KMS-11 (cell line): ENCODE measurements at regions not wholly inside any gene's neighbourhood (a gene's known extent, or its start where the extent isn't known, plus 50 kb on each side); places are given as distances from the start of the nearest gene placed in this dataset.
A peak's percentile ranks its signal among the peaks of the same experiment; 100 is the strongest.

ENCODE experiments used
- H2AFZ ChIP-seq: fragments of 200-600 bp; sonication (generic); 2 replicates; pipeline ENCODE4 v1.6.1; 2016; ENCODE audit warnings: antibody characterized with exemption, mixed run types, low read depth
- H3K27ac ChIP-seq: fragments of 200-600 bp; sonication (generic); 2 replicates; pipeline ENCODE4 v1.6.1; 2016; ENCODE audit warnings: mild to moderate bottlenecking, mixed run types
- H3K27me3 ChIP-seq: fragments of 200-600 bp; sonication (generic); 2 replicates; pipeline ENCODE4 v1.6.1; 2017; ENCODE audit warnings: mild to moderate bottlenecking, low read depth, mixed run types, moderate library complexity; ENCODE audit not compliant: insufficient read depth
- H3K36me3 ChIP-seq: fragments of 200-600 bp; sonication (generic); 2 replicates; pipeline ENCODE4 v1.6.1; 2017; ENCODE audit warnings: mild to moderate bottlenecking, mixed run types; ENCODE audit not compliant: insufficient read depth
- H3K4me1 ChIP-seq: fragments of 200-600 bp; sonication (generic); 2 replicates; pipeline ENCODE4 v1.6.1; 2016; ENCODE audit warnings: mild to moderate bottlenecking, low read depth, mixed run types; ENCODE audit not compliant: poor library complexity, severe bottlenecking
- H3K4me2 ChIP-seq: fragments of 200-600 bp; sonication (generic); 2 replicates; pipeline ENCODE4 v1.7.0; 2016; ENCODE audit warnings: mild to moderate bottlenecking, mixed run types
- H3K4me3 ChIP-seq: fragments of 200-600 bp; sonication (generic); IDR thresholded peaks from 2 replicates; pipeline ENCODE4 v1.6.1; 2017; ENCODE audit warnings: low read depth, low read length, mixed read lengths; ENCODE audit not compliant: insufficient read depth
- H3K79me2 ChIP-seq: fragments of 200-600 bp; sonication (generic); 2 replicates; pipeline ENCODE4 v1.6.1; 2016; ENCODE audit warnings: low read depth, mixed run types; ENCODE audit not compliant: insufficient read depth
- H3K9ac ChIP-seq: fragments of 200-600 bp; sonication (generic); 2 replicates; pipeline ENCODE4 v1.6.1; 2016; ENCODE audit warnings: mild to moderate bottlenecking, mixed run types
- H4K20me1 ChIP-seq: fragments of 200-600 bp; sonication (generic); 2 replicates; pipeline ENCODE4 v1.6.1; 2016; ENCODE audit warnings: mild to moderate bottlenecking, mixed run types; ENCODE audit not compliant: insufficient read depth
- CTCF ChIP-seq: fragments of 200-600 bp; sonication (generic); conservative IDR thresholded peaks from 2 replicates; pipeline ENCODE4 v1.6.1; 2017; ENCODE audit warnings: low read depth, mild to moderate bottlenecking, antibody characterized with exemption, low read length, moderate library complexity, mixed read lengths

DNA sequence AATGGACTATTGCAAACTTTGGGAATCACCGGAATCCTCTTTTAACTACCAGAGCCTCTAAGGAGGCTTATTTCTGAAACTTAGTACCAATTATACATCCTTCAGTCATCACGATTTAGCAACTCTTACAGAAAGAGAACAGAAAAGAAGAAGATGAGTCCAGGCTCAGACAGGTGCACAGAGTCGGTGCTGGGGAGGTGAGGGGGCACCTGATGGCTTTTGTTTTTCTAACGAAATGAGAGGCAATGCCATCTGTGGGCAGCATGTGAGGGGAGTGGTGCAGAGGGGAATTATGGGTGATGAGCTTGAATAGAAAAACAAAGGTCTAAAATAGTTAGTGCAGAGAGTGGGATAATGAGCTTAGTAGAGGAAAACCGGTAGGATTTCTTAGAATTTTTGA is 522.6 kb downstream of the CMPK2 start:
- Histone ChIP-seq H3K9ac (no peak overlapping the region), H3K4me3 (no peak overlapping the region), H3K4me1 (peaks cover 4% of the 10 kb centered on the region), H4K20me1 (no peaks in the 10 kb centered on the region), H3K4me2 (no peak overlapping the region), H3K36me3 (no peaks in the 10 kb centered on the region), H3K27ac (no peak overlapping the region), H3K27me3 (no peaks in the 10 kb centered on the region), H3K79me2 (no peaks in the 10 kb centered on the region), H2AFZ (no peak overlapping the region)
- TF ChIP-seq CTCF: no peak

DNA sequence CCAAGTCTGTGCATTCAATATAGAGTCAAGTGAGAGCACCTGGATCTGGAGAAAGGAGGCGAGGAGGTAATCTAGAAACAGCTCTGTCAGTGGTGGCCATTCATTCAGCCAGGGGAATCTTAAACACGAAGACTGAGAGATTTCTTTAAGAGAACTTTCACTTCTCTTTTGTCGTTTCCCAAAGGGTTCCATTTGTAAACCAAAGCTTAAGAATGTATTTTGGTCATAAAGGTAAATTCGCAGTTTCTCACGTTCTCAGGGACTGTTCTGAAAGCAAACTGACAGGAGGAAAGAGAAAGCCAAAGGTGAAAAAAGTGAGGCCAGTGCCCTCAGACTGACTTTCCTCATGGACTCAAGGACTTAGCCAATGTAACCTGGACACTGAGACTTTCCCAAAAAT is 513.5 kb downstream of the CMPK2 start:
- no peak overlapping the region for H3K9ac ChIP-seq
- H3K4me3 ChIP-seq: no peak overlapping the region
- TF ChIP-seq CTCF: no peak
- no peak overlapping the region for H2AFZ ChIP-seq
- no peak overlapping the region for H3K27ac ChIP-seq
- H3K79me2 ChIP-seq: no peaks in the 10 kb centered on the region
- no peaks in the 10 kb centered on the region for H4K20me1 ChIP-seq
- H3K36me3 ChIP-seq: no peaks in the 10 kb centered on the region
- H3K27me3 ChIP-seq: no peaks in the 10 kb centered on the region
- no peak overlapping the region for H3K4me2 ChIP-seq
- H3K4me1 ChIP-seq: no peaks in the 10 kb centered on the region

DNA sequence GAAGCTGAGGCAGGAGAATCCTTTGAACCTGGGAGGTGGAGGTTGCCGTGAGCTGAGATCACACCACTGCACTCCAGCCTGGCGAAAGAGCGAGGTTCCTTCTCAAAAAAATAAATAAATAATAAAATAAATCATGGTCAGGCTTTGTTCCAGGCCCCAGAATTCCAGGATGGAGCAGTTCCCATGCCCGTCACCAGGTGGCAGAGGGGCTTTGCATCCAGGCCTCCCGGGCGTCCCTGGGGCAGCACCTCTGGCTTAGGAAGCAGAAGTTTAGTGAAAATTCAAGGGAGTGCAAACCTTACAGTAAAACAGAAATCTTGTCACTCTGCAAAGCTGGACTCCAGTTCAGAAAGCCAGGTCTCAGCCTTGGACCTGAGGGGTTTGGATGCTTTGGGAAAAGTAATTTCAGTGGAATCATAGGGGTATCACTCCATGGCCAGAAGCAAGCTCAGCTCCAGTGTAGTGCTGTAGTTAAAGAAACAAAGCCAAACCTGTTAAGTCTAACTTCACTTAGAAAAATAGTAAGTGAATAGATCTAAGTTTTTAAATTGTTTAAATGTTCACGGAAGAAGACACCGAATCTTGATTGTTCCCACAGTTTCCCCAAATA is 512.7 kb downstream of the CMPK2 start:
- H4K20me1 ChIP-seq: no peaks in the 10 kb centered on the region
- H3K9ac ChIP-seq: no peak overlapping the region
- no peaks in the 10 kb centered on the region for H3K27me3 ChIP-seq
- H3K4me1 ChIP-seq: no peaks in the 10 kb centered on the region
- no peak overlapping the region for H2AFZ ChIP-seq
- H3K4me3 ChIP-seq: no peak overlapping the region
- no peak overlapping the region for H3K27ac ChIP-seq
- 0 out of 2 replicates have a peak, but pooled peaks have one; percentile 22 for TF ChIP-seq CTCF
- H3K36me3 ChIP-seq: no peaks in the 10 kb centered on the region
- no peaks in the 10 kb centered on the region for H3K79me2 ChIP-seq
- H3K4me2 ChIP-seq: no peak overlapping the region

GRCh38 chr2:6353669-6354068 is 512.0 kb downstream of the CMPK2 start:
- H3K79me2 ChIP-seq: no peaks in the 10 kb centered on the region
- no peak overlapping the region for H3K4me2 ChIP-seq
- H3K9ac ChIP-seq: no peak overlapping the region
- no peak for TF ChIP-seq CTCF
- H3K27me3 ChIP-seq: no peaks in the 10 kb centered on the region
- no peaks in the 10 kb centered on the region for H4K20me1 ChIP-seq
- no peak overlapping the region for H2AFZ ChIP-seq
- H3K4me3 ChIP-seq: no peak overlapping the region
- no peak overlapping the region for H3K27ac ChIP-seq
- no peaks in the 10 kb centered on the region for H3K36me3 ChIP-seq
- H3K4me1 ChIP-seq: no peaks in the 10 kb centered on the region
